ENCODE measurements at regions not wholly inside any gene's neighbourhood (a gene's known extent, or its start where the extent isn't known, plus 50 kb on each side); places are given as distances from the start of the nearest gene placed in this dataset.

- Histone ChIP-seq H3K9me3 (ENCODE audit: low read depth) (no peaks in the 10 kb centered on the region), H2AFZ (replicated peaks) (no peak overlapping the region), H3K9ac (no peak overlapping the region), H3K27me3 (no peaks in the 10 kb centered on the region), H4K20me1 (ENCODE audit: low read depth) (no peaks in the 10 kb centered on the region), H3K4me1 (peaks cover 15% of the 10 kb centered on the region), H3F3A (ENCODE audit: low read depth) (peaks cover 13% of the 10 kb centered on the region), H3K4me3 (no peak overlapping the region), H3K27ac (peak overlapping the region; percentile 66), H3K79me2 (ENCODE audit: low read depth) (no peaks in the 10 kb centered on the region), H3K4me2 (peak overlapping the region; percentile 32), H3K36me3 (no peaks in the 10 kb centered on the region)
- no peaks in the 10 kb centered on the region for H3K36me3 Mint-ChIP-seq
- H3K9me3 Mint-ChIP-seq = no peaks in the 10 kb centered on the region
- DNase-seq (ENCODE audit: low spot score) = peak; percentile 50
- peaks cover 26% of the 10 kb centered on the region for H3K4me1 Mint-ChIP-seq
- H3K27me3 Mint-ChIP-seq (ENCODE audit: insufficient read depth, low read depth) = no peaks in the 10 kb centered on the region
- no peak overlapping the region for H3K27ac Mint-ChIP-seq
- TF ChIP-seq EZH2 (IDR thresholded peaks at IDR 0.05) (no peak), CTCF (IDR thresholded peaks at IDR 0.05) (no peak), EZH2phosphoT487 (IDR thresholded peaks at IDR 0.05) (no peak)
- no peak overlapping the region for H3K4me3 Mint-ChIP-seq
Measured at GRCh38 chr10:88200312-88201032, 337.0 kb downstream of the PTEN start.

GRCh38 chr10:88205842-88206446 is 342.5 kb downstream of the PTEN start:
- no peaks in the 10 kb centered on the region for H3K36me3 Mint-ChIP-seq
- no peaks in the 10 kb centered on the region for H4K20me1 ChIP-seq (ENCODE audit: low read depth)
- no peaks in the 10 kb centered on the region for H3K36me3 ChIP-seq
- TF ChIP-seq EZH2phosphoT487 (IDR thresholded peaks at IDR 0.05) (no peak), EZH2 (IDR thresholded peaks at IDR 0.05) (no peak), CTCF (IDR thresholded peaks at IDR 0.05) (no peak)
- H3K27ac ChIP-seq = no peak overlapping the region
- H3K4me2 ChIP-seq = no peak overlapping the region
- H3K27ac Mint-ChIP-seq = no peak overlapping the region
- no peaks in the 10 kb centered on the region for H3K27me3 ChIP-seq
- peak overlapping the region; percentile 50 for H2AFZ ChIP-seq (replicated peaks)
- H3F3A ChIP-seq (ENCODE audit: low read depth) = peaks cover 4% of the 10 kb centered on the region
- no peak overlapping the region for H3K9ac ChIP-seq
- H3K27me3 Mint-ChIP-seq (ENCODE audit: insufficient read depth, low read depth) = peaks cover 1% of the 10 kb centered on the region
- peaks cover 5% of the 10 kb centered on the region for H3K4me1 ChIP-seq
- H3K4me3 Mint-ChIP-seq = no peak overlapping the region
- H3K9me3 Mint-ChIP-seq = no peaks in the 10 kb centered on the region
- H3K4me1 Mint-ChIP-seq = peaks cover 21% of the 10 kb centered on the region
- no peak for DNase-seq (ENCODE audit: low spot score)
- no peaks in the 10 kb centered on the region for H3K79me2 ChIP-seq (ENCODE audit: low read depth)
- H3K4me3 ChIP-seq = no peak overlapping the region
- no peaks in the 10 kb centered on the region for H3K9me3 ChIP-seq (ENCODE audit: low read depth)

GRCh38 chr10:88207121-88207546 is 343.7 kb downstream of the PTEN start:
- Mint-ChIP-seq H3K27me3 (ENCODE audit: insufficient read depth, low read depth) (peaks cover 2% of the 10 kb centered on the region), H3K27ac (no peak overlapping the region), H3K4me1 (peaks cover 17% of the 10 kb centered on the region), H3K36me3 (no peaks in the 10 kb centered on the region), H3K9me3 (no peaks in the 10 kb centered on the region), H3K4me3 (no peak overlapping the region)
- no peak for TF ChIP-seq CTCF (IDR thresholded peaks at IDR 0.05)
- no peak for TF ChIP-seq EZH2 (IDR thresholded peaks at IDR 0.05)
- TF ChIP-seq EZH2phosphoT487 (IDR thresholded peaks at IDR 0.05) = no peak
- Histone ChIP-seq H3K36me3 (no peaks in the 10 kb centered on the region), H4K20me1 (ENCODE audit: low read depth) (no peaks in the 10 kb centered on the region), H3F3A (ENCODE audit: low read depth) (no peaks in the 10 kb centered on the region), H2AFZ (replicated peaks) (no peak overlapping the region), H3K4me2 (no peak overlapping the region), H3K27ac (no peak overlapping the region), H3K9me3 (ENCODE audit: low read depth) (no peaks in the 10 kb centered on the region), H3K27me3 (no peaks in the 10 kb centered on the region), H3K4me3 (no peak overlapping the region), H3K9ac (no peak overlapping the region), H3K4me1 (no peaks in the 10 kb centered on the region), H3K79me2 (ENCODE audit: low read depth) (no peaks in the 10 kb centered on the region)
- no peak for DNase-seq (ENCODE audit: low spot score)

All from neural progenitor cell (in vitro differentiated cells).